ENCODE measurements at regions not wholly inside any gene's neighbourhood (a gene's known extent, or its start where the extent isn't known, plus 50 kb on each side); places are given as distances from the start of the nearest gene placed in this dataset.

GRCh38 chrX:113950081-113950678 is 633.7 kb upstream of the HTR2C start:
- Mint-ChIP-seq H3K36me3 (no peaks in the 10 kb centered on the region), H3K27ac (no peak overlapping the region), H3K4me1 (no peaks in the 10 kb centered on the region), H3K27me3 (no peaks in the 10 kb centered on the region), H3K4me3 (no peak overlapping the region), H3K9me3 (peaks cover 0 to 4% (median 2%) of the 10 kb centered on the region in 7 donors)
- no peaks in the 10 kb centered on the region for H3K36me3 ChIP-seq (ENCODE audit: control insufficient read depth, insufficient read depth, low read length)
- H3K9me3 ChIP-seq (ENCODE audit: control insufficient read depth in 2 of 2, low read length in 2 of 2) = peaks cover 0 to 2% of the 10 kb centered on the region in 2 experiments
- H3K4me3 ChIP-seq (ENCODE audit: low read depth, low read length) = no peak overlapping the region
- DNase-seq (no peak), ATAC-seq (ENCODE audit: low read depth in 2 of 2) (no peak)
- H3K4me1 ChIP-seq (ENCODE audit: control insufficient read depth, insufficient read depth, low read length, poor library complexity, severe bottlenecking) = no peaks in the 10 kb centered on the region
- H3K27ac ChIP-seq (ENCODE audit: insufficient read depth, low read length, poor library complexity, severe bottlenecking) = no peak overlapping the region
- H3K27me3 ChIP-seq (ENCODE audit: control insufficient read depth, insufficient read depth, low read length) = no peaks in the 10 kb centered on the region

DNA sequence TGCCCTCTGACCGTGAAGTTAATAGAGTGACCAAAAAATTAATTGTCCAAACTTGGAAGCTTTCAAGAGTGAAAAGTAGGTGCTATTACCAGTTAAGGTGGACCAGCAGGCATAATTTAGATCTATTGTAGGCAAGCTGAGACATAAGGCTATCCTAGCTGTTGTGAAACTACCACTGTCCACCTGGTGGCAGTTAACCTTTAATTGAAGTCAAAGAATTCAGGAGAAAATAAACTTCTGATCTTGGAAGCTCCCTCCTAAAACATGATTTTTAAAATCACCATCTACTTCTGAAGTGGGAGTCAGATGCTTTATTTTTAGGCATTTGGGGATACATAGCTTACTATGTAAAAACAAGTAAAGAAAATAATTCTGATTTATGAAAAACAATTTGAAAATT is 636.3 kb upstream of the HTR2C start:
- Mint-ChIP-seq H3K27ac (no peak overlapping the region), H3K9me3 (peaks cover 0 to 4% (median 2%) of the 10 kb centered on the region in 7 donors)

GRCh38 chrX:113935518-113935917 is 648.4 kb upstream of the HTR2C start:
- H3K27ac Mint-ChIP-seq = no peak overlapping the region

More for the DNA sequence above, 636.3 kb upstream of the HTR2C start:
- no peaks in the 10 kb centered on the region for H3K27me3 ChIP-seq (ENCODE audit: control insufficient read depth, insufficient read depth, low read length)
- H3K9me3 ChIP-seq (ENCODE audit: control insufficient read depth in 2 of 2, low read length in 2 of 2) = peaks cover 0 to 2% of the 10 kb centered on the region in 2 experiments
- DNase-seq (no peak), ATAC-seq (ENCODE audit: low read depth in 2 of 2) (no peak)
- H3K36me3 Mint-ChIP-seq = no peaks in the 10 kb centered on the region
- no peaks in the 10 kb centered on the region for H3K4me1 ChIP-seq (ENCODE audit: control insufficient read depth, insufficient read depth, low read length, poor library complexity, severe bottlenecking)
- no peaks in the 10 kb centered on the region for H3K36me3 ChIP-seq (ENCODE audit: control insufficient read depth, insufficient read depth, low read length)
- no peak overlapping the region for H3K4me3 ChIP-seq (ENCODE audit: low read depth, low read length)
- H3K27me3 Mint-ChIP-seq = no peaks in the 10 kb centered on the region
- no peak overlapping the region for H3K4me3 Mint-ChIP-seq
- H3K4me1 Mint-ChIP-seq = no peaks in the 10 kb centered on the region
- no peak overlapping the region for H3K27ac ChIP-seq (ENCODE audit: insufficient read depth, low read length, poor library complexity, severe bottlenecking)

GRCh38 chrX:113933931-113934330 is 650.0 kb upstream of the HTR2C start:
- no peak for DNase-seq
- Mint-ChIP-seq H3K4me3 (no peak overlapping the region), H3K4me1 (no peaks in the 10 kb centered on the region), H3K36me3 (no peaks in the 10 kb centered on the region), H3K9me3 (peaks cover 0 to 4% (median 0%) of the 10 kb centered on the region in 7 donors), H3K27ac (no peak overlapping the region), H3K27me3 (no peaks in the 10 kb centered on the region)
- H3K27ac ChIP-seq (ENCODE audit: insufficient read depth, low read length, poor library complexity, severe bottlenecking) = no peak overlapping the region
- ATAC-seq (ENCODE audit: low read depth in 2 of 2) = no peak
- H3K36me3 ChIP-seq (ENCODE audit: control insufficient read depth, insufficient read depth, low read length) = no peaks in the 10 kb centered on the region
- H3K9me3 ChIP-seq (ENCODE audit: control insufficient read depth in 2 of 2, low read length in 2 of 2) = no peaks in the 10 kb centered on the region
- H3K27me3 ChIP-seq (ENCODE audit: control insufficient read depth, insufficient read depth, low read length) = no peaks in the 10 kb centered on the region
- H3K4me3 ChIP-seq (ENCODE audit: low read depth, low read length) = no peak overlapping the region
- no peaks in the 10 kb centered on the region for H3K4me1 ChIP-seq (ENCODE audit: control insufficient read depth, insufficient read depth, low read length, poor library complexity, severe bottlenecking)

More at GRCh38 chrX:113935518-113935917, 648.4 kb upstream of the HTR2C start:
- H3K27me3 ChIP-seq (ENCODE audit: control insufficient read depth, insufficient read depth, low read length) = no peaks in the 10 kb centered on the region
- no peak overlapping the region for H3K4me3 ChIP-seq (ENCODE audit: low read depth, low read length)
- H3K36me3 ChIP-seq (ENCODE audit: control insufficient read depth, insufficient read depth, low read length) = no peaks in the 10 kb centered on the region
- no peaks in the 10 kb centered on the region for H3K4me1 Mint-ChIP-seq
- H3K36me3 Mint-ChIP-seq = no peaks in the 10 kb centered on the region
- peaks cover 0 to 4% (median 0%) of the 10 kb centered on the region in 7 donors for H3K9me3 Mint-ChIP-seq
- no peaks in the 10 kb centered on the region for H3K9me3 ChIP-seq (ENCODE audit: control insufficient read depth in 2 of 2, low read length in 2 of 2)
- DNase-seq (no peak), ATAC-seq (ENCODE audit: low read depth in 2 of 2) (no peak)
- H3K4me1 ChIP-seq (ENCODE audit: control insufficient read depth, insufficient read depth, low read length, poor library complexity, severe bottlenecking) = no peaks in the 10 kb centered on the region
- H3K27ac ChIP-seq (ENCODE audit: insufficient read depth, low read length, poor library complexity, severe bottlenecking) = no peak overlapping the region
- no peak overlapping the region for H3K4me3 Mint-ChIP-seq
- H3K27me3 Mint-ChIP-seq = no peaks in the 10 kb centered on the region

GRCh38 chrX:113929004-113929403 is 654.9 kb upstream of the HTR2C start:
- no peak overlapping the region for H3K27ac Mint-ChIP-seq
- ATAC-seq (ENCODE audit: low read depth in 2 of 2) = no peak
- Histone ChIP-seq H3K9me3 (ENCODE audit: control insufficient read depth in 2 of 2, low read length in 2 of 2) (no peaks in the 10 kb centered on the region), H3K27ac (ENCODE audit: insufficient read depth, low read length, poor library complexity, severe bottlenecking) (no peak overlapping the region), H3K36me3 (ENCODE audit: control insufficient read depth, insufficient read depth, low read length) (no peaks in the 10 kb centered on the region), H3K4me3 (ENCODE audit: low read depth, low read length) (no peak overlapping the region), H3K4me1 (ENCODE audit: control insufficient read depth, insufficient read depth, low read length, poor library complexity, severe bottlenecking) (no peaks in the 10 kb centered on the region), H3K27me3 (ENCODE audit: control insufficient read depth, insufficient read depth, low read length) (no peaks in the 10 kb centered on the region)
- H3K9me3 Mint-ChIP-seq = peaks cover 0 to 5% (median 0%) of the 10 kb centered on the region in 7 donors
- no peaks in the 10 kb centered on the region for H3K27me3 Mint-ChIP-seq
- no peaks in the 10 kb centered on the region for H3K4me1 Mint-ChIP-seq
- DNase-seq = peak in 1 of 3 donors; percentile 1
- no peaks in the 10 kb centered on the region for H3K36me3 Mint-ChIP-seq
- H3K4me3 Mint-ChIP-seq = no peak overlapping the region

GRCh38 chrX:113920661-113921060 is 663.2 kb upstream of the HTR2C start:
- Histone ChIP-seq H3K4me3 (ENCODE audit: low read depth, low read length) (no peak overlapping the region), H3K27ac (ENCODE audit: insufficient read depth, low read length, poor library complexity, severe bottlenecking) (no peak overlapping the region), H3K9me3 (ENCODE audit: control insufficient read depth in 2 of 2, low read length in 2 of 2) (no peaks in the 10 kb centered on the region), H3K27me3 (ENCODE audit: control insufficient read depth, insufficient read depth, low read length) (no peaks in the 10 kb centered on the region), H3K4me1 (ENCODE audit: control insufficient read depth, insufficient read depth, low read length, poor library complexity, severe bottlenecking) (no peaks in the 10 kb centered on the region), H3K36me3 (ENCODE audit: control insufficient read depth, insufficient read depth, low read length) (no peaks in the 10 kb centered on the region)
- Mint-ChIP-seq H3K27ac (no peak overlapping the region), H3K4me3 (no peak overlapping the region), H3K9me3 (peaks cover 0 to 3% (median 0%) of the 10 kb centered on the region in 7 donors), H3K4me1 (no peaks in the 10 kb centered on the region), H3K27me3 (no peaks in the 10 kb centered on the region), H3K36me3 (no peaks in the 10 kb centered on the region)
- ATAC-seq (ENCODE audit: low read depth in 2 of 2) (no peak), DNase-seq (no peak)

DNA sequence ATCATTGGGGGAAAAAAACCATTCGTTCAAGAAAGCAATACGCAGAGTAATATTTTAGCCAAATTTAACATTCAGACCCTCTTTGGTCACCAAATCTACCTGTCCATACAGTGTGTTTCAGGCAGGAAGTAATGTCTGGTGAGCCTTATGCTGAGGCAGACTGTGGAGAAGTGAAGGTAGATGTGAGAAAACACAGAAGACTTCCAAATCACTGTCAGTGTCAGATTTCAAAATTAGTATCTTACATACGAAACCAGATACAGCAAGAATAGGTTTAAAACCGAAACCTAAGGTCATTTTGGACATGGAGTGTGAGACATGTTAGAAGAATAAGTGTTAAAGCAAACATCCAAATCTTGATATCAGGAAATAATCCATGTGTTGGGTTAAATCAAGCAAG is 664.5 kb upstream of the HTR2C start:
- Histone ChIP-seq H3K27ac (ENCODE audit: insufficient read depth, low read length, poor library complexity, severe bottlenecking) (no peak overlapping the region), H3K4me3 (ENCODE audit: low read depth, low read length) (no peak overlapping the region), H3K9me3 (ENCODE audit: control insufficient read depth in 2 of 2, low read length in 2 of 2) (no peaks in the 10 kb centered on the region), H3K27me3 (ENCODE audit: control insufficient read depth, insufficient read depth, low read length) (no peaks in the 10 kb centered on the region), H3K4me1 (ENCODE audit: control insufficient read depth, insufficient read depth, low read length, poor library complexity, severe bottlenecking) (no peaks in the 10 kb centered on the region), H3K36me3 (ENCODE audit: control insufficient read depth, insufficient read depth, low read length) (no peaks in the 10 kb centered on the region)
- no peak for ATAC-seq (ENCODE audit: low read depth in 2 of 2)
- H3K27ac Mint-ChIP-seq = no peak overlapping the region
- H3K4me3 Mint-ChIP-seq = no peak overlapping the region
- no peak for DNase-seq
- H3K9me3 Mint-ChIP-seq = peaks cover 0 to 5% (median 0%) of the 10 kb centered on the region in 7 donors
- no peaks in the 10 kb centered on the region for H3K27me3 Mint-ChIP-seq
- no peaks in the 10 kb centered on the region for H3K4me1 Mint-ChIP-seq
- no peaks in the 10 kb centered on the region for H3K36me3 Mint-ChIP-seq

- H3K9me3 Mint-ChIP-seq = peaks cover 0 to 3% (median 0%) of the 10 kb centered on the region in 7 donors
- H3K4me1 Mint-ChIP-seq = no peaks in the 10 kb centered on the region
- no peak overlapping the region for H3K27ac Mint-ChIP-seq
- Histone ChIP-seq H3K27me3 (ENCODE audit: control insufficient read depth, insufficient read depth, low read length) (no peaks in the 10 kb centered on the region), H3K4me1 (ENCODE audit: control insufficient read depth, insufficient read depth, low read length, poor library complexity, severe bottlenecking) (no peaks in the 10 kb centered on the region), H3K27ac (ENCODE audit: insufficient read depth, low read length, poor library complexity, severe bottlenecking) (no peak overlapping the region), H3K9me3 (ENCODE audit: control insufficient read depth in 2 of 2, low read length in 2 of 2) (no peaks in the 10 kb centered on the region), H3K36me3 (ENCODE audit: control insufficient read depth, insufficient read depth, low read length) (no peaks in the 10 kb centered on the region), H3K4me3 (ENCODE audit: low read depth, low read length) (no peak overlapping the region)
- H3K27me3 Mint-ChIP-seq = no peaks in the 10 kb centered on the region
- DNase-seq (no peak), ATAC-seq (ENCODE audit: low read depth in 2 of 2) (no peak)
- no peaks in the 10 kb centered on the region for H3K36me3 Mint-ChIP-seq
- H3K4me3 Mint-ChIP-seq = no peak overlapping the region
Observed at GRCh38 chrX:113906168-113906567, 677.7 kb upstream of the HTR2C start.
